GM23338 (cell line): ENCODE measurements at regions not wholly inside any gene's neighbourhood (a gene's known extent, or its start where the extent isn't known, plus 50 kb on each side); places are given as distances from the start of the nearest gene placed in this dataset.

Experiments used
- ATAC-seq: fragments of 200-7000 bp; cut with Tn5 transposase; 3 replicates; pipeline ENCODE4 v1.9.1; 2020
- DNase-seq: peaks from one replicate; pipeline ENCODE4 v3.0.0-alpha.2; 2015; ENCODE audit warnings: low spot score
- H2AFZ ChIP-seq: fragments of 200-600 bp; sonication (generic); 2 replicates; pipeline ENCODE4 v1.8.0; 2016; ENCODE audit warnings: antibody characterized with exemption, mild to moderate bottlenecking, moderate library complexity
- H3F3A ChIP-seq: fragments of 200-600 bp; sonication (generic); replicated peaks from 2 replicates; pipeline ENCODE4 v1.8.0; 2017; ENCODE audit warnings: antibody characterized with exemption, mixed run types, low read depth
- H3K27ac ChIP-seq: fragments of 200-600 bp; sonication (generic); 2 replicates; pipeline ENCODE4 v1.6.1; 2016; ENCODE audit warnings: low read depth
- H3K27me3 ChIP-seq: fragments of 200-600 bp; sonication (generic); 2 replicates; pipeline ENCODE4 v1.8.0; 2016; ENCODE audit warnings: mild to moderate bottlenecking, mixed run types, moderate library complexity; ENCODE audit not compliant: insufficient read depth
- H3K36me3 ChIP-seq: fragments of 200-600 bp; sonication (generic); 2 replicates; pipeline ENCODE4 v1.8.0; 2016; ENCODE audit warnings: mild to moderate bottlenecking; ENCODE audit not compliant: insufficient read depth
- H3K4me1 ChIP-seq: fragments of 200-600 bp; sonication (generic); 2 replicates; pipeline ENCODE4 v1.8.0; 2016; ENCODE audit warnings: mild to moderate bottlenecking, moderate library complexity; ENCODE audit not compliant: insufficient read depth
- H3K4me2 ChIP-seq: fragments of 200-600 bp; sonication (generic); 2 replicates; pipeline ENCODE4 v1.7.1; 2017; ENCODE audit warnings: mixed run types
- H3K4me3 ChIP-seq: fragments of 200-600 bp; sonication (generic); 2 replicates; pipeline ENCODE4 v1.6.1; 2016; ENCODE audit warnings: mixed run types
- H3K79me2 ChIP-seq: fragments of 200-600 bp; sonication (generic); replicated peaks from 2 replicates; pipeline ENCODE4 v1.8.0; 2017; ENCODE audit warnings: mild to moderate bottlenecking; ENCODE audit not compliant: insufficient read depth
- H3K9me2 ChIP-seq: fragments of 200-600 bp; sonication (generic); 2 replicates; pipeline ENCODE4 v1.8.0; 2017; ENCODE audit not compliant: insufficient read depth
- H4K20me1 ChIP-seq: fragments of 200-600 bp; sonication (generic); replicated peaks from 2 replicates; pipeline ENCODE4 v1.8.0; 2017; ENCODE audit warnings: mild to moderate bottlenecking; ENCODE audit not compliant: insufficient read depth
- H3K27ac Mint-ChIP-seq: 2 replicates; pipeline ENCODE4 v1.8.0; 2020; ENCODE audit warnings: inconsistent platforms, mild to moderate bottlenecking, moderate library complexity, mixed read lengths
- H3K27me3 Mint-ChIP-seq: 3 replicates; pipeline ENCODE4 v1.8.0; 2022; ENCODE audit warnings: low read depth, mild to moderate bottlenecking, moderate library complexity, mixed read lengths, inconsistent platforms; ENCODE audit not compliant: insufficient read depth, poor library complexity
- H3K36me3 Mint-ChIP-seq: 3 replicates; pipeline ENCODE4 v1.8.0; 2021; ENCODE audit warnings: low read depth, mild to moderate bottlenecking, inconsistent platforms, moderate library complexity, mixed read lengths
- H3K4me1 Mint-ChIP-seq: 3 replicates; pipeline ENCODE4 v1.8.0; 2020; ENCODE audit warnings: mild to moderate bottlenecking, inconsistent platforms, mixed read lengths
- H3K4me3 Mint-ChIP-seq: 3 replicates; pipeline ENCODE4 v1.8.0; 2021; ENCODE audit warnings: moderate library complexity, mild to moderate bottlenecking, inconsistent platforms, mixed read lengths
- H3K9me3 Mint-ChIP-seq: 3 replicates; pipeline ENCODE4 v1.8.0; 2020; ENCODE audit warnings: moderate library complexity, mild to moderate bottlenecking, inconsistent platforms, mixed read lengths
- CREB1 ChIP-seq: fragments of 250-450 bp; sonication (Bioruptor Pico); IDR thresholded peaks from 2 replicates; pipeline ENCODE4 v1.5.0; 2020; ENCODE audit warnings: low read depth, mild to moderate bottlenecking, moderate library complexity
- CTCF ChIP-seq, 2 experiments: fragments of 200-600 bp in 1 of 2; sonication (generic) in 1 of 2; conservative IDR thresholded peaks; 2 replicates each; pipeline versions ENCODE4 v1.5.1 to v1.6.1; 2016 to 2017; ENCODE audit warnings: antibody characterized with exemption in 2 of 2, low read depth in 2 of 2, mild to moderate bottlenecking in 2 of 2, moderate library complexity in 1 of 2
- ETS1 ChIP-seq: IDR thresholded peaks from 2 replicates; pipeline ENCODE4 v1.6.1; 2016; ENCODE audit warnings: antibody characterized with exemption
- EZH2 ChIP-seq: fragments of 200-600 bp; sonication (generic); IDR thresholded peaks from one replicate; pipeline ENCODE4 v1.8.0; 2017; ENCODE audit warnings: antibody characterized with exemption, mild to moderate bottlenecking, low read depth; ENCODE audit not compliant: unreplicated experiment
- EZH2phosphoT487 ChIP-seq: fragments of 200-600 bp; sonication (generic); IDR thresholded peaks from one replicate; pipeline ENCODE4 v1.8.1; 2018; ENCODE audit warnings: antibody characterized with exemption; ENCODE audit not compliant: unreplicated experiment
- JUNB ChIP-seq: IDR thresholded peaks from one replicate; pipeline ENCODE4 v1.6.1; 2016; ENCODE audit warnings: antibody characterized with exemption; ENCODE audit not compliant: unreplicated experiment
- NANOG ChIP-seq: IDR thresholded peaks from 2 replicates; pipeline ENCODE4 v1.6.1; 2016; ENCODE audit warnings: antibody characterized with exemption, borderline replicate concordance
- POLR2AphosphoS5 ChIP-seq: IDR thresholded peaks from 2 replicates; pipeline ENCODE4 v1.6.1; 2016; ENCODE audit warnings: antibody characterized with exemption, low read depth
- REST ChIP-seq: IDR thresholded peaks from one replicate; pipeline ENCODE4 v1.6.1; 2018; ENCODE audit warnings: antibody characterized with exemption; ENCODE audit not compliant: unreplicated experiment
- STAT1 ChIP-seq: IDR thresholded peaks from one replicate; pipeline ENCODE4 v1.6.1; 2016; ENCODE audit warnings: antibody characterized with exemption; ENCODE audit not compliant: unreplicated experiment
- ZNF114 ChIP-seq: fragments of 250-450 bp; sonication (Bioruptor Pico); IDR thresholded peaks from 2 replicates; pipeline ENCODE4 v1.5.0; 2020; ENCODE audit warnings: mild to moderate bottlenecking, moderate library complexity
- ZNF331 ChIP-seq: fragments of 250-450 bp; sonication (Bioruptor Pico); IDR thresholded peaks from 2 replicates; pipeline ENCODE4 v1.5.0; 2020; ENCODE audit warnings: low read depth, mild to moderate bottlenecking, moderate library complexity
- ZNF462 ChIP-seq: fragments of 250-450 bp; sonication (Bioruptor Pico); IDR thresholded peaks from 2 replicates; pipeline ENCODE4 v1.5.0; 2020; ENCODE audit warnings: mild to moderate bottlenecking, moderate library complexity

- H3K4me2 ChIP-seq = no peak overlapping the region
- H3K36me3 Mint-ChIP-seq = peaks cover 25% of the 10 kb centered on the region
- H3K27ac ChIP-seq = no peak overlapping the region
- no peak for TF ChIP-seq NANOG
- no peak for TF ChIP-seq JUNB
- TF ChIP-seq STAT1 = no peak
- TF ChIP-seq ZNF331 (CRISPR knock-in tag) = no peak
- TF ChIP-seq EZH2phosphoT487 = no peak
- no peak for TF ChIP-seq ZNF114 (CRISPR knock-in tag)
- TF ChIP-seq POLR2AphosphoS5 = no peak
- no peak for TF ChIP-seq CTCF (conservative IDR thresholded peaks at IDR 0.05; ENCODE audit: low read depth in 2 of 2)
- no peak for TF ChIP-seq CREB1 (CRISPR knock-in tag)
- no peak for TF ChIP-seq EZH2
- TF ChIP-seq ZNF462 (CRISPR knock-in tag) = no peak
- TF ChIP-seq ETS1 = no peak
- no peak for TF ChIP-seq REST
- no peaks in the 10 kb centered on the region for H3K79me2 ChIP-seq
- no peak overlapping the region for H3K4me3 ChIP-seq
- DNase-seq = no peak
- H3K9me2 ChIP-seq = 0 out of 2 replicates have a peak, but pooled peaks cover 13% of the 10 kb centered on the region
- no peaks in the 10 kb centered on the region for H3K27me3 Mint-ChIP-seq
- H3K4me1 ChIP-seq = no peaks in the 10 kb centered on the region
- no peak for ATAC-seq
- H3F3A ChIP-seq = no peaks in the 10 kb centered on the region
- H2AFZ ChIP-seq = no peak overlapping the region
- H3K4me3 Mint-ChIP-seq = no peak overlapping the region
- H3K9me3 Mint-ChIP-seq = peaks cover 49% of the 10 kb centered on the region
- no peaks in the 10 kb centered on the region for H3K4me1 Mint-ChIP-seq
- H3K36me3 ChIP-seq = peaks cover 15% of the 10 kb centered on the region; the same call in 1 of the 2 replicates
- H4K20me1 ChIP-seq = no peaks in the 10 kb centered on the region
- H3K27me3 ChIP-seq = no peaks in the 10 kb centered on the region
- no peak overlapping the region for H3K27ac Mint-ChIP-seq
These were observed 128.1 kb downstream of the DMRTA1 start for GRCh38 chr9:22574740-22575139.
